Erythroblast (primary cell): ENCODE measurements at regions not wholly inside any gene's neighbourhood (a gene's known extent, or its start where the extent isn't known, plus 50 kb on each side); places are given as distances from the start of the nearest gene placed in this dataset.

Source experiments
- DNase-seq, 2 experiments: peaks; one replicate each; lab custom pipeline; 2025; lab: John Stamatoyannopoulos, UW
- GATA1 ChIP-seq: IDR thresholded peaks from 2 replicates; pipeline ENCODE4 v1.6.1; 2011; ENCODE audit warnings: low read depth, mild to moderate bottlenecking, control low read depth, low read length, moderate library complexity
- POLR2A ChIP-seq: IDR thresholded peaks from 2 replicates; pipeline ENCODE4 v1.6.1; 2011; ENCODE audit warnings: mild to moderate bottlenecking, low read length

GRCh38 chr18:43870626-43871025, 593.3 kb upstream of the SYT4 start:
- TF ChIP-seq POLR2A (no peak), GATA1 (no peak)
- DNase-seq: no peak

GRCh38 chr18:43875511-43875910, 598.2 kb upstream of the SYT4 start:
- no peak for DNase-seq
- TF ChIP-seq GATA1 (no peak), POLR2A (no peak)

- DNase-seq: no peak
- TF ChIP-seq GATA1 (no peak), POLR2A (no peak)
Measured at GRCh38 chr18:43876286-43876685, 599.0 kb upstream of the SYT4 start.

- TF ChIP-seq POLR2A: no peak
- TF ChIP-seq GATA1: no peak
- no peak for DNase-seq
Measured at GRCh38 chr18:43876748-43877147, 599.5 kb upstream of the SYT4 start.

GRCh38 chr18:43877616-43878321, 600.5 kb upstream of the SYT4 start:
- DNase-seq: no peak
- TF ChIP-seq GATA1: no peak
- TF ChIP-seq POLR2A: no peak

GRCh38 chr18:43879415-43879814, 602.1 kb upstream of the SYT4 start:
- no peak for DNase-seq
- TF ChIP-seq POLR2A (no peak), GATA1 (no peak)

- TF ChIP-seq GATA1 (no peak), POLR2A (no peak)
- no peak for DNase-seq
Measured at GRCh38 chr18:43882358-43883055, 605.2 kb upstream of the SYT4 start.

GRCh38 chr18:43883886-43884285, 606.6 kb upstream of the SYT4 start:
- DNase-seq: no peak
- TF ChIP-seq GATA1: no peak
- TF ChIP-seq POLR2A: no peak

GRCh38 chr18:43886341-43886740, 609.1 kb upstream of the SYT4 start:
- DNase-seq: no peak
- TF ChIP-seq POLR2A: no peak
- no peak for TF ChIP-seq GATA1

- TF ChIP-seq POLR2A (no peak), GATA1 (no peak)
- DNase-seq: no peak
Measured at GRCh38 chr18:43887491-43887890, 610.2 kb upstream of the SYT4 start.

GRCh38 chr18:43888598-43888997, 611.3 kb upstream of the SYT4 start:
- TF ChIP-seq GATA1: no peak
- TF ChIP-seq POLR2A: no peak
- DNase-seq: no peak

GRCh38 chr18:43893001-43893637, 615.8 kb upstream of the SYT4 start:
- DNase-seq: no peak
- TF ChIP-seq POLR2A (no peak), GATA1 (no peak)

- no peak for DNase-seq
- TF ChIP-seq GATA1 (no peak), POLR2A (no peak)
Measured at GRCh38 chr18:43904209-43904837, 627.0 kb upstream of the SYT4 start.

GRCh38 chr18:43914018-43914417, 636.7 kb upstream of the SYT4 start:
- TF ChIP-seq POLR2A: no peak
- no peak for TF ChIP-seq GATA1
- DNase-seq: no peak
